Ovary (tissue), 3 donors: ENCODE measurements at regions not wholly inside any gene's neighbourhood (a gene's known extent, or its start where the extent isn't known, plus 50 kb on each side); places are given as distances from the start of the nearest gene placed in this dataset.

Experiments used
- POLR2A ChIP-seq: fragments of 450-650 bp; IDR thresholded peaks from one replicate; pipeline ENCODE4 v1.6.1; 2017; ENCODE audit warnings: antibody characterized with exemption, mild to moderate bottlenecking, moderate library complexity
- TF ChIP-seq, protein P1 (sequence below), 3 donors: fragments of 450-650 bp in 2 of 3; fragments of 200-600 bp in 1 of 3; IDR thresholded peaks; one replicate each; pipeline versions ENCODE4 v1.5.1 to v1.8.0; 2016 to 2022; ENCODE audit warnings: antibody characterized with exemption in 3 of 3, mild to moderate bottlenecking in 1 of 3
- donor health status: DM: no; HTN: no; CAD: no.

GRCh38 chr1:2879591-2879990 is 78.1 kb upstream of the TTC34 start:
- TF ChIP-seq, protein P1, sequence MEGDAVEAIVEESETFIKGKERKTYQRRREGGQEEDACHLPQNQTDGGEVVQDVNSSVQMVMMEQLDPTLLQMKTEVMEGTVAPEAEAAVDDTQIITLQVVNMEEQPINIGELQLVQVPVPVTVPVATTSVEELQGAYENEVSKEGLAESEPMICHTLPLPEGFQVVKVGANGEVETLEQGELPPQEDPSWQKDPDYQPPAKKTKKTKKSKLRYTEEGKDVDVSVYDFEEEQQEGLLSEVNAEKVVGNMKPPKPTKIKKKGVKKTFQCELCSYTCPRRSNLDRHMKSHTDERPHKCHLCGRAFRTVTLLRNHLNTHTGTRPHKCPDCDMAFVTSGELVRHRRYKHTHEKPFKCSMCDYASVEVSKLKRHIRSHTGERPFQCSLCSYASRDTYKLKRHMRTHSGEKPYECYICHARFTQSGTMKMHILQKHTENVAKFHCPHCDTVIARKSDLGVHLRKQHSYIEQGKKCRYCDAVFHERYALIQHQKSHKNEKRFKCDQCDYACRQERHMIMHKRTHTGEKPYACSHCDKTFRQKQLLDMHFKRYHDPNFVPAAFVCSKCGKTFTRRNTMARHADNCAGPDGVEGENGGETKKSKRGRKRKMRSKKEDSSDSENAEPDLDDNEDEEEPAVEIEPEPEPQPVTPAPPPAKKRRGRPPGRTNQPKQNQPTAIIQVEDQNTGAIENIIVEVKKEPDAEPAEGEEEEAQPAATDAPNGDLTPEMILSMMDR (IDR thresholded peaks at IDR 0.05): no peak
- TF ChIP-seq POLR2A: no peak
